ENCODE measurements at regions not wholly inside any gene's neighbourhood (a gene's known extent, or its start where the extent isn't known, plus 50 kb on each side); places are given as distances from the start of the nearest gene placed in this dataset.
A peak's percentile ranks its signal among the peaks of the same experiment; 100 is the strongest.

DNA sequence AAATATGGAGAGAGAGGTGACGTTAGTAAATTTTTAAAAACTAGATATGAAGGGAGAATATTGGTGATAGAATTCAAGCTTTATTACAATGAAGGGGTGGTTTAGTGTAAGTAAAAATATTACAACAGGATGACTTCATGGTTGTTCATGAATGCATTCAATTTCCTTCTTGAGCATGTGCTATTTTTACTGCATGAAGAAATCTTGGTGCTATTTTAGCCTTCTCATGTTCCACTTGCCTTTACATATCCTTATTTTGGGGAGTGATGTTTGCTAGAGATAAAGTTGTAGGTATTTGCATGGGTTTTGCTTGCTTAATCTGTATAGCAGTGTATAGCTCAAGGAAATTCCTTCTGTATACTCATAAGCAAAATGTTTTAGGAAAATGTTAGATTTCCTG, 195.0 kb upstream of the MMADHC start:
- Mint-ChIP-seq H3K27ac (ENCODE audit: unreplicated experiment) (no peak overlapping the region), H3K36me3 (ENCODE audit: insufficient read depth, unreplicated experiment) (no peaks in the 10 kb centered on the region), H3K4me3 (ENCODE audit: low read depth, unreplicated experiment) (no peak overlapping the region), H3K9me3 (ENCODE audit: low read depth, unreplicated experiment) (no peaks in the 10 kb centered on the region), H3K4me1 (ENCODE audit: low read depth, unreplicated experiment) (no peaks in the 10 kb centered on the region), H3K27me3 (ENCODE audit: unreplicated experiment) (no peaks in the 10 kb centered on the region)
- TF ChIP-seq, protein P1, sequence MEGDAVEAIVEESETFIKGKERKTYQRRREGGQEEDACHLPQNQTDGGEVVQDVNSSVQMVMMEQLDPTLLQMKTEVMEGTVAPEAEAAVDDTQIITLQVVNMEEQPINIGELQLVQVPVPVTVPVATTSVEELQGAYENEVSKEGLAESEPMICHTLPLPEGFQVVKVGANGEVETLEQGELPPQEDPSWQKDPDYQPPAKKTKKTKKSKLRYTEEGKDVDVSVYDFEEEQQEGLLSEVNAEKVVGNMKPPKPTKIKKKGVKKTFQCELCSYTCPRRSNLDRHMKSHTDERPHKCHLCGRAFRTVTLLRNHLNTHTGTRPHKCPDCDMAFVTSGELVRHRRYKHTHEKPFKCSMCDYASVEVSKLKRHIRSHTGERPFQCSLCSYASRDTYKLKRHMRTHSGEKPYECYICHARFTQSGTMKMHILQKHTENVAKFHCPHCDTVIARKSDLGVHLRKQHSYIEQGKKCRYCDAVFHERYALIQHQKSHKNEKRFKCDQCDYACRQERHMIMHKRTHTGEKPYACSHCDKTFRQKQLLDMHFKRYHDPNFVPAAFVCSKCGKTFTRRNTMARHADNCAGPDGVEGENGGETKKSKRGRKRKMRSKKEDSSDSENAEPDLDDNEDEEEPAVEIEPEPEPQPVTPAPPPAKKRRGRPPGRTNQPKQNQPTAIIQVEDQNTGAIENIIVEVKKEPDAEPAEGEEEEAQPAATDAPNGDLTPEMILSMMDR (IDR thresholded peaks at IDR 0.05; ENCODE audit: unreplicated experiment) = no peak
- intact Hi-C loops (cut with micrococcal nuclease; ENCODE audit: unreplicated experiment) = no loop called here
- DNase-seq = no peak
- CTCF ChIA-PET = no interaction called here
- no TSS peak for BruUV-seq (replicated peaks)

DNA sequence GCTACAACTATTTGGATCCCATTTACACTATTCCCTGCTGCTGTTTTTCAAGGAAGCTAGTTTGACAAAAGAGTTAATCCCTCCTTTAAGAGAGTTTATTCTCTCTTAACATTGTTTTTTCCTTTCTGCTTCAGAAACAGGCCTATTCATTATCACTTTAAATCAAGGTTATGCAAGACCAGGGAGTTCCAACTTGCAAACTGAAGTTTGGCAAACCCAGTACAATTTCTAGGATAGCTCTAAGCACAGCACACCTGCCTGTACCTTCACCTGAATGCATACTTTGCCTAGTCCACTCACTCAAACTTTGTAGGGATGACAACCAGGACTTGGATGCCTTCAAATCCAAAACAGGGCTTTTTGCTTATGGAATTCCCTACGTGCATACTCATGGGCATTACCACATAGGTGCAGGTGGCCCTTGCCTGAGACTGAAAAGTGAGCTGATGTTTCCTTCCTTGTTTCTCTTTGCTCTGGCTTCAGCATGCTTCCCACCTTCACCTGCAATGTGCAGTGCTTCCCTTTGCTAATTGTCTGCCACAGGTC, 193.8 kb upstream of the MMADHC start:
- H3K4me1 Mint-ChIP-seq (ENCODE audit: low read depth, unreplicated experiment) = no peaks in the 10 kb centered on the region
- H3K36me3 Mint-ChIP-seq (ENCODE audit: insufficient read depth, unreplicated experiment) = no peaks in the 10 kb centered on the region
- intact Hi-C loops (cut with micrococcal nuclease; ENCODE audit: unreplicated experiment) = no loop called here
- no peak for DNase-seq
- CTCF ChIA-PET = no interaction called here
- no peak overlapping the region for H3K4me3 Mint-ChIP-seq (ENCODE audit: low read depth, unreplicated experiment)
- no TSS peak for BruUV-seq (replicated peaks)
- H3K27ac Mint-ChIP-seq (ENCODE audit: unreplicated experiment) = no peak overlapping the region
- no peaks in the 10 kb centered on the region for H3K27me3 Mint-ChIP-seq (ENCODE audit: unreplicated experiment)
- TF ChIP-seq, protein P1 (IDR thresholded peaks at IDR 0.05; ENCODE audit: unreplicated experiment) = no peak
- no peaks in the 10 kb centered on the region for H3K9me3 Mint-ChIP-seq (ENCODE audit: low read depth, unreplicated experiment)

GRCh38 chr2:149773006-149773405, 185.4 kb upstream of the MMADHC start:
- H3K9me3 Mint-ChIP-seq (ENCODE audit: low read depth, unreplicated experiment) = no peaks in the 10 kb centered on the region
- no peak for DNase-seq
- intact Hi-C loops (cut with micrococcal nuclease; ENCODE audit: unreplicated experiment) = loop anchor here (10.0 kb wide), 1 partner anchor 832 kb away; no protein-coding TSS in a partner anchor
- TF ChIP-seq, protein P1 (IDR thresholded peaks at IDR 0.05; ENCODE audit: unreplicated experiment) = no peak
- no peaks in the 10 kb centered on the region for H3K36me3 Mint-ChIP-seq (ENCODE audit: insufficient read depth, unreplicated experiment)
- peaks cover 17% of the 10 kb centered on the region for H3K4me1 Mint-ChIP-seq (ENCODE audit: low read depth, unreplicated experiment)
- H3K4me3 Mint-ChIP-seq (ENCODE audit: low read depth, unreplicated experiment) = no peak overlapping the region
- BruUV-seq (replicated peaks) = no TSS peak
- no peaks in the 10 kb centered on the region for H3K27me3 Mint-ChIP-seq (ENCODE audit: unreplicated experiment)
- no peak overlapping the region for H3K27ac Mint-ChIP-seq (ENCODE audit: unreplicated experiment)
- CTCF ChIA-PET = no interaction called here

- TF ChIP-seq, protein P1 (IDR thresholded peaks at IDR 0.05; ENCODE audit: unreplicated experiment) = no peak
- Mint-ChIP-seq H3K27me3 (ENCODE audit: unreplicated experiment) (no peaks in the 10 kb centered on the region), H3K36me3 (ENCODE audit: insufficient read depth, unreplicated experiment) (no peaks in the 10 kb centered on the region), H3K4me3 (ENCODE audit: low read depth, unreplicated experiment) (no peak overlapping the region), H3K27ac (ENCODE audit: unreplicated experiment) (peak overlapping the region; percentile 30), H3K9me3 (ENCODE audit: low read depth, unreplicated experiment) (no peaks in the 10 kb centered on the region), H3K4me1 (ENCODE audit: low read depth, unreplicated experiment) (peaks cover 27% of the 10 kb centered on the region)
- DNase-seq = no peak
- intact Hi-C loops (cut with micrococcal nuclease; ENCODE audit: unreplicated experiment) = no loop called here
- CTCF ChIA-PET = interaction anchor here (0.6 to 0.7 kb wide), 2 partner anchors 123 to 231 kb away, joined by 3 to 6 read pairs; no protein-coding TSS in a partner anchor
- BruUV-seq (replicated peaks) = no TSS peak
Observed at GRCh38 chr2:149768320-149768799, 180.8 kb upstream of the MMADHC start.

Data from Calu3 (cell line).